Skeletal muscle cell (primary cell): ENCODE measurements at regions not wholly inside any gene's neighbourhood (a gene's known extent, or its start where the extent isn't known, plus 50 kb on each side); places are given as distances from the start of the nearest gene placed in this dataset.
A peak's percentile ranks its signal among the peaks of the same experiment; 100 is the strongest.

Experiments used
- DNase-seq: peaks from one replicate; pipeline ENCODE4 v3.0.0-alpha.2; 2010; ENCODE audit warnings: low read depth
- H3K4me3 ChIP-seq: 2 replicates; pipeline ENCODE4 v1.5.1; 2011; ENCODE audit warnings: low read depth, mild to moderate bottlenecking, control low read depth, low read length, moderate library complexity

DNA sequence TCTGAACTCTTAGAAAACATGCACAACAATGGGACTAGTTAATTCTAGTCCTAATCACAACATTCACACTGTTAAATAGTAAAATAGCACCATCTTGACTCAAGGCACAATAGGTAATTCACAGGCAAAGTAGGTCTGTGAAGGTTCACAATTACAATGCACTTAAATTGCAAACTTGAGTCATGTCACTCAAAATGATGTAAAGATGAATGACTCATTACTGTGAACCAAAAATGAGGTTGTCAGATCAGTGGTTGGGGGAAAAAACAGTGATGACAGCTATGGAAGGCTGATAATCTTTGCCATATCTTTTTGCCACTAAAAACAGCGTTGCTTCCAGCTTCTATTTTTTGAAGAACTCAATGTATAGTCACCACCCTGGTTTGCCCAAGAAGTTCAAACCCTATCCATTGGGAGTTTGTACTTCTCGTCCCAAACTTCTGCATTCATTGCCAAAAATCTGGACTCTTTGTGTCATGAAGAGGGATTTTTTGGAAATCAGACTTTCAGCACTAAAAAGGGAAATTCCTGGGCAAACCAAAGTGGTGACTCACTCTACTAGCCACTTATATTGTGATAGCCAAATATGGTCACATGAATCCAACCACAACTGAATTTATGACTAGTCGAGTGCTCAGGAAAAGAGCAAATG, 200.9 kb upstream of the TMTC4 start:
- H3K4me3 ChIP-seq, result no peak overlapping the region
- peak; percentile 92 for DNase-seq

GRCh38 chr13:100872761-100873160, 198.2 kb upstream of the TMTC4 start:
- H3K4me3 ChIP-seq, result no peak overlapping the region
- peak; percentile 53 for DNase-seq

DNA sequence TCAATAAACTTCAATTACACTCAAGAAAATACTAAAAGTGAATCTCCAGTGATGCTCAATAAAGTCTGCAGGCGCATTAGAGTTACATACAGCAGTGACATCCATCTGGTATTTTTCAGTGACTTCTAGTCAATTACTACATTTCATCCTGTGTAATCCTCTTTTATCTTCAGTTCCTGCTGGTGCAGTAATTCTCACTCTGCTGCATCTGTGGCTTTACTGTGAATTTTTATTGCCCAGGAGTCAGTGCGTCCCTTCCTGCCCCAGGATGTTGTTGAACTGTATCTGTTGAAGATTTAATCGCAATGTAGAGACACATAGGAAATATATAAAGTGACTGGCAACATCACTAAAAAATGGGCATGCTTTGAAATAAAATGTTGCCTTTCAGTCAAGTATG, 196.3 kb upstream of the TMTC4 start:
- no peak overlapping the region for H3K4me3 ChIP-seq
- DNase-seq, result no peak

DNA sequence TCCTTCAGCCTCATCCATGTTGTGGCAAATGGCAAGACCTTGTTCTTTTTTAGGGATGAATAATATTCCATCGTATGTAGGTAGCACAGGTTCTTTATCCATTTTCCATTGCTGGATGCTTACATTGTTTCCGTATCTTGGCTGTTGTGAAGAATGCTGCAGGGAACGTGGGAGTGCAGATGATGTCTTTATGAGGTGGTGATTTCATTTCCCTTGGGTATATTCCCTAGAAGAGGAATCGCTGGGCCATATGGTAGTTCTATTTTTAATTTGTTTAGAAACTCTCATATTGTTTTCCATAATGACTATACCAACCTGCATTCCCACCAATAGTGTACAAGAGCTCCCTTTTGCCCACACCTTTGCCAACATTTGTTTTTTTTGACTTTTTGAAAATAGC, 186.3 kb upstream of the TMTC4 start:
- DNase-seq, result peak; percentile 71
- no peak overlapping the region for H3K4me3 ChIP-seq

- DNase-seq, result no peak
- no peak overlapping the region for H3K4me3 ChIP-seq
These were observed 185.3 kb upstream of the TMTC4 start for GRCh38 chr13:100859861-100860260.

- no peak for DNase-seq
- no peak overlapping the region for H3K4me3 ChIP-seq
These were observed 180.6 kb upstream of the TMTC4 start for GRCh38 chr13:100855151-100855550.

DNA sequence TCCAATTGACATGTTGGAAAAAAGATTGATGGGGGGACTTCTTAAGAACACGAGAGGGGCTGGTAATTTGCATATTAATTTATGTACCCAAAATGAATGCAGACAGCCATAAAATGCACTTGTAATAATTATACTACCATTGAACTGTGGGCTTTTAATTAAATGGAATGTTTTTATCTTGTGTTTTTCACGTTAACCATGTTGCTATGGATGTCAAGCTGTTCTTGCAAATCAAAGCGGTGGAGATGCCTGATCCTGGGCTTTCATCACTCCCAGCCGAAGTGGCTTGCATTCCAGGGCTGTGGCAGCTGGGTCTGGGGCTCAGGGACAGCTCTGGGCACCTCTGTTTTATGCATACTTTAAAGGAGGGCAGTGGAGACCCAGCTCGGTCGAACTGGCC, 179.4 kb upstream of the TMTC4 start:
- DNase-seq, result no peak
- H3K4me3 ChIP-seq, result no peak overlapping the region

DNA sequence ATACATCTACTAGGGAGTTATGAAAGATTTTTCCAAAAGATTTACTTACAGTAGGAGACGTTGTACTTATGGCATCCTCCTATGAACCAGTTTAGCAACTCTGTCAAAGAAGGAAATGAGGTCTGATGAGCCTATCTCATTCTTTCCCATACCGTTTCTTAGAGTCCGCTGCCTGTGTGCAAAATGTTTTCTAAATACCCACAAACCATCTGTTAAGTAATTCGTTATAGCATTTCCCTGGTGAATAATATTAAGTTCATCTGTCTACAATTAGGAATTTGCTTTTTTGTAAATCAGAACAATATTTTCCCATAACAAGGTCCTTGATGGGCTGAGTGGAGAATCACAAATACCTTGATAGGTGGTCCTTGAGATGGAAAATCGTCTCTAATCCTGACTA, 178.8 kb upstream of the TMTC4 start:
- no peak for DNase-seq
- H3K4me3 ChIP-seq, result no peak overlapping the region

GRCh38 chr13:100852146-100852545, 177.6 kb upstream of the TMTC4 start:
- no peak overlapping the region for H3K4me3 ChIP-seq
- no peak for DNase-seq

DNA sequence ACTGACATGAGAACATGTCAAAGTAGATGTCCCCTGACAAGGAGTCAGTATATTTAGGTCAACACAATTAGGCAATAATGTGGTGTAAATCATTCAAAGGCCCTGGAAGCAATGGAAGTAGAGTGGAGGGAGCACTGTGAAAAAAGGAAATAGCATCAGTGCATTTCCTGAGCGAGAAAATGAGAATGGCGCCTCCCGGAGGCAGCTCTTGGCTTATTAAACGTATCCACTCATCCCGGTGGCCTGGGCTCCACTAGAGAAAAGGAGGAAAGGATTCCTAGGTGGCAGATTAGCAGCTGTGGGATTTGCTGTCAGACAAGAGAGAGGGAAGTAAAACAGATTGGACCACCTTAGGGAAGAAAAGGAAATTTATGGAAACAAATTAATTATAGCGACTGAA, 173.7 kb upstream of the TMTC4 start:
- DNase-seq, result no peak
- H3K4me3 ChIP-seq, result no peak overlapping the region

DNA sequence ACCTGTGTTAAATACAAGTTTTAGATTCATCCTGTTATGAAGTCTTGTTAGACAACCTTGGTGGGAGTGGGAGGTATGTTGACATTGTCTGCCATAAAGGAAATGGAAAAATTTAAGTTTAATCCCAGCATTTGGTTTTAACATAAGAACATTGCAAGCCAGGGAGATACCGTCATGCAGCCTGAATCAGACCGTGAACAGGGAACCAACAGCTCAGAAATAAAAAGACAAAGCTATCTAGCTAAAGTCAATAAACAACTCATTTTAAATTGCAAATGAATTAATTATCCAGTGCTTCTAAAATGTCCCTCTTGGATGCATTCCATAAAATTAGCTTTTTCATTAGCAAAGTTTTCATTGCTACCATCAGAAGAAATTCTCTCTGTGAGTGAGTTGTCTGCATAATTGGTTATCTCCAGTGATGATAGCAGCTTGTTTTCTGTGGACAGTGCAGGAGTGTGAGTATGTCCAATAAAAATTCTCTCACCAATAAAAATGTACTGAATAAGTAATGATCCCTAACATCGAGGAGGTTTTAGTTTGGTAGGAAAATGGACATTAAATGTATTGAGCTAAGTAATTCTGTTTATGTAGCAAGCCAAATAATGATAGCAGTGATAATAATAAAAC, 170.6 kb upstream of the TMTC4 start:
- no peak for DNase-seq
- no peak overlapping the region for H3K4me3 ChIP-seq

DNA sequence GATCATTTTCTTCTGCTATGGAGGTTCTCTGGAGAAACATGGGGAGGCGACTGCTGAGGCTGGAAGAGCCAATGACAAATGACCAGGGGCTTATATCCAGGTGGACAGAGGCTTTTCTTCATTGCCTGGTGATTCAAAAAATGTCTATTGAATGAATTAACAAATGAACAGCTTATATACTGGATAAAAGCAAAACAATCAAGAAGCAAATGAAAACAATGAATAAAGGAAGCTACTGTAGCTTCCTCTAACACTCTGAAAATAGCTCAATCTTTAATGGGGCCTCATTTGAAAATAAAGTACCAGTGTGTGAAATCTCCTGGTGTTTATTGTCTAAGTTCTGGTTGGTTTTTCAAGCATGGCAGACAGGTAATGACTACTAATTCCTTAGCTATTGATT, 167.5 kb upstream of the TMTC4 start:
- DNase-seq, result no peak
- H3K4me3 ChIP-seq, result no peak overlapping the region

DNA sequence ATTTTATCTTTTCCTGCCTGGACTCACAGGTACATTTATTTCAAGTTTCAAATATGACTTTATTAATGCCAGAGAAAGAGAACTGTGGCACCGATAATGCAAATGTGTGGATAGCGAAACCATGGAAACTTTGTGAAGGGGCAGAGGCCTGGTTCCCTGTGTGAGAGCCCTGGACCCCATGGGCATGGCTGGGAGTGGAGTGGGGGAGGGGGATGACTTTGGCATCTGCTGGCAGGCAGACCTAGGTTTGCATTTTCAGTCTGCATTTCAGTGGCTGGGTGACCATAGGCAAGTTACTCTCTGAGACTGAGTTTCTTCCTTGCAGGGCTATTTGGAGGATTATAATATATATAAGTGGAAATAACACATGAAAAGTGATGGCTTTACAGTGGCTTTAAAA, 163.8 kb upstream of the TMTC4 start:
- no peak for DNase-seq
- H3K4me3 ChIP-seq, result no peak overlapping the region

GRCh38 chr13:100837631-100838030, 163.0 kb upstream of the TMTC4 start:
- H3K4me3 ChIP-seq, result no peak overlapping the region
- DNase-seq, result no peak

GRCh38 chr13:100836711-100837110, 162.1 kb upstream of the TMTC4 start:
- peak; percentile 81 for DNase-seq
- no peak overlapping the region for H3K4me3 ChIP-seq

- peak; percentile 60 for DNase-seq
These were observed 161.1 kb upstream of the TMTC4 start for GRCh38 chr13:100835695-100836094.

GRCh38 chr13:100833427-100833826, 158.8 kb upstream of the TMTC4 start:
- DNase-seq, result no peak
- H3K4me3 ChIP-seq, result no peak overlapping the region

More at GRCh38 chr13:100835695-100836094, 161.1 kb upstream of the TMTC4 start:
- no peak overlapping the region for H3K4me3 ChIP-seq

DNA sequence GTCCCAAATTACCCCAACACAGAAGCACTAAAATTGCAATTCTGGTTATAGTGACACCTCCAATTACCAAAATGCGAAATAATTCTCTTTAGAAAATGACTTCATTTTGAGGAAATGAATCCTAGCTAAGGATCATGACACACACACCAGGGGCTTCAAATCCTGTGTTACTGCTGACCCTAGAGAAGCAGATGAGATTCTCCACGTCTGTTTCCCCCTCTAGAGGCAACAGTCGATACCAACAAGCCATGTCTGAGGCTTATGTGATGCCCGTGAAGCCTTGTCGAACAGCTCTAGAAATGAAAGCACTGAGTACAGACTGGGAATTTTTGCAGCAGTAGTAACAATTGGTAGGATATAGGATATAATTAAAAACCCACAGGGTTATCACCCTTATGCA, 153.6 kb upstream of the TMTC4 start:
- no peak for DNase-seq
- H3K4me3 ChIP-seq, result no peak overlapping the region

DNA sequence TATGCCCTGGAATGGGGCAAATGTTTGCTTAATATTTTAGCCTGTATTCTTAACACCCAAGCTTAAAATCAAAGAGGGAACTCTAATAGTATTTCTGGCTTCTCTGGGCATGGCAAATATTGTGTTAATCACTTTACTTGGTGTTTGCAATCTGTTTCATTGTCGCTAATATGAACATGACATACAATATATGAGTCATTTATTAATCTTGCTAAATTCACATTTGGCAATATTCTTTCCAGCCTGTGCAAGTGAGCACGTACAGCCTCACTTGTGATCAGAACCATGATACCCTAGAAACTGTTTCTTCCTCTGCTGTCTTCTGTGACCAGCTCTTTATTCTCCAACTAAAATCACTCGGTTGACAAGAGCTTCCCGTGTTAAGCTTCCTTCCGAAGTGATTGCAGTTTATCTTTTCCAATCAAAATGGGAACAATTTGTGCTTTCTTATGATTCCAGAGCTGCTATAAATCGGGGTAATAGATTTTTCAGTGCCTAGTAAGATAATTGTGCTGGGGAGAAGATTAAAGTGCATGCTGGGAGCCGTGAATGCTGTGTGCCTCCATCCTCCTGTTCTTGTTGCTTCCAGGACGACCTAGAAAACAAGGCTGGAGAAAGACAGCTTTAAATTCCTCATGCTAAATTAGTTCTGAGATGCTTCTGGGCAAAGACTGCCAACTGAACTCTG, 153.0 kb upstream of the TMTC4 start:
- H3K4me3 ChIP-seq, result no peak overlapping the region
- no peak for DNase-seq

GRCh38 chr13:100826441-100826840, 151.8 kb upstream of the TMTC4 start:
- H3K4me3 ChIP-seq, result no peak overlapping the region
- DNase-seq, result no peak

GRCh38 chr13:100825557-100825956, 151.0 kb upstream of the TMTC4 start:
- H3K4me3 ChIP-seq, result no peak overlapping the region
- peak; percentile 63 for DNase-seq
